GM19467 (cell line): ENCODE measurements at regions not wholly inside any gene's neighbourhood (a gene's known extent, or its start where the extent isn't known, plus 50 kb on each side); places are given as distances from the start of the nearest gene placed in this dataset.

Source experiments
- ATAC-seq: cut with Tn5 transposase; IDR thresholded peaks from one replicate; pipeline ENCODE4 v1.9.1; 2021; ENCODE audit warnings: mild to moderate bottlenecking, moderate library complexity; ENCODE audit not compliant: unreplicated experiment

DNA sequence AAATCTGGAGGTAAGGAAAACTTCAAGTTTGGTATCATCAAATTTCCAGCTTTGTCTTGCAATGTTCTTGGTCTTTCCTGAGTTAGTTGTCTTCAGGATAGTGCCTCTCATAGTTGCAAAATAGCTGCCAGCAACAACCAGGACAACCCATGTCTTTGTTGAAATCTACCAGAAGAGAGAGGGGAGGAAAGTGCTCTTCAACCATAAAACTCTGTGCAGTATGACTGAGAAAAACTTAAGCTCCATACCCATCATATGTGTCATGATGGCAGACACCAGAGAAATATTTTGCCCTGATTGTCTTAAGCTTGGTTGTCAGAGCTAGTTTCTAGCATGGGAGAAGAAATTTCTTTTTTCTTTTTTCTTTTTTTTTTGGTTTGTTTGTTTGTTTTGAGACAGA is 103.3 kb downstream of the SPRY2 start:
- ATAC-seq = no peak

DNA sequence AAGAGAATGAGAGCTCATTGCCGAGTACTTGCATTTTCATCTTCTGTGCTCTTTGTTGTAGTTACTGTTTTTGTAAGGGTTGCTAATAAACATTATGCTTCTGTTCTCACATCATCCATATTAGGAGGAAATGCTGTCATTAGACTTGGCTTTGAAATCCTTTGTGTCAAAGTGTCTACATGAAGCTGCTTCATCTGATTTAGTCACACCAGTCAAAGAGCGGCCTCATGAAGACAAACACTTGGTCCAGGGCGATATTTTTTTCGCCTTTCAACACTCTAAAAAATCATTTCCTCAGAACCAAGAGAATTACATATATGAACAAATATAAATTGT is 105.0 kb downstream of the SPRY2 start:
- peak; percentile 11 for ATAC-seq

DNA sequence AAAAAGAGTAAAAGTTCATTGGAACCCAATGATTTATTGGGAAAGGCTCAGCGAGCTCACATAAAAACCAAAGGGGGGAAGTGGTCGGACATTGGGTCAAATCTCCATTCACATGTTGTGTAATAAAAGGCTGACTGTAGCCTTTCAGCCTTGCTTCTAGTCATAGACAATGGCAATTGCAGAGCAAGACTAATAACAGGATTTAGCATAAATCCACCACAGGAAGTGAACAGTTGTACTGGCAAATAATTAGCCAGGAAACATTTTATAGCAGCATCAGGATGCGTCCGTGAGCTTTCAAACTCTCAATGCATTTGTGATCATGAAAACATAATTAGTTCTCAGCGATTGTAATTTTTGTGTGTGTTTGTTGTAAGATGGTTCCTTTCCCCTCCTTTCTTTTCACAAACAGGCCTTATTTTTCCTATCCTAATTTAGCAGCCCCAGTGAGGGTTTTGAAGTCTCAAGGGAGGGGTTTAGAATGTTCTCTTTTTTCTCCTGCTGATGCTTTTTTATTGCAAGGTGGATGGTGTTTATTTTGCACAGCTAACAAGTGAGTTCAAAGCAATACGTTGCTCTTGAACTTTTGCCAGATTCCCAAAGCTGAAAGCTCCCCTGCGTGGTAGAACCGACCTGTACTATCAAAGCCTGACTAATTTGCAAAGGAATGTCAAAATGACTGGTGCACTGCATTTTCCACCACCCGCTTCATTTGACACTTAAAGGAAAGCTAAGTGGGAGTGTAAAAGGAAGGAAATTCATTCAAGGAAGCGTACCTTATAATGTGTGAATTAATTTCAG is 105.6 kb downstream of the SPRY2 start:
- ATAC-seq = peak; percentile 92

DNA sequence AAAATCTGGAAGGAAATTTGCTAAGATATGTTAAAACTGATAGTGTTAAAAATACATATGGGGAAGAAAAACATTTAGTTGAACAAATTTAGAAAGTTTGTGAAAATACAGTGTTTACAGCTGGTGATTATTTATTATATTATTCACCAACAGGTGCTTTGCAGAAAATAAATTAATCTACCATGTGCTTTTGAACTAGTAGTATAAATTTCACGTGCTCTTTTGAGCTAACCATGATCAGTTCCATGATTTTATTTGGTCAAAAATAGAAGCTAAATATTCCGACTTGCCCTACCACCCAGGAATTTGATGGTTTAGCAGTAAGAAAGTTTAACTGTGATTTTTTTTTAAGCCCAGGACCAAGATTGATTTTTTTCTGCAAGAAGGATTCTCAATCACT is 113.3 kb downstream of the SPRY2 start:
- ATAC-seq = no peak

DNA sequence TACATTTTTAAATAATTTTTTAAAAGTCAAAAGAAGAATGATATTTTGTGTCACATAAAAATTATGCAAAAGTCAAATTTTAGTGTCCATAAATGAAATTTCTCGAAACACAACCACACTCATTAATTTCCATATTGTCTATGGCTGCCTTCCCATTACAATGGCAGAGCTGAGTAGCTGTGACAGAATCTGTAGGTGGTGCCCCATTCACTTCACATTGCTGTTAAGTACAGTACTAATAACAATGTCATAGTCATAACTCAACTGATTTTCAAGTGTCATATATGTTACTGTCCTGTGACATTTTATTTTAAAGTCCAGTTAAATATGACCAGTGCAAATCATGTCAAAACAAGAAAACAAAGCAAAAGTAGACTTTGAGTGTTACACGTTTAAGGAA is 114.3 kb downstream of the SPRY2 start:
- ATAC-seq = no peak

DNA sequence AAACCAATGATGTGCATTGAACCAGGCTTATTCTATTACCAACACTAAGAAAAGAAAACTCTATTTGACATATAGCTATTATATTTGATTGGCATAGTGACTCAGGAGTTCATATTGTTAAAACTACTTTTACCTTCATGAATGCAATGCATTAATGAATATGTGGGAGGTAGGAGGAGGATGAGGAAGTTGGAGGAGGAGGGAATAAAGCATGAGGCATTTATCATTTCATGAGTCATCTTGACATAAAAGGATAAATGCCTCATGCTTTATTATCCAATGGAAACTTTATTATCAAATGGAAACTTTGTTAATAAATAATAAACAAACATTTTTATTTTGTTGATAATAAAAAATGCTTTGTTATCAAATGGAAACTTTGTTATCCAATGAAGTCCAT is 116.5 kb downstream of the SPRY2 start:
- no peak for ATAC-seq

DNA sequence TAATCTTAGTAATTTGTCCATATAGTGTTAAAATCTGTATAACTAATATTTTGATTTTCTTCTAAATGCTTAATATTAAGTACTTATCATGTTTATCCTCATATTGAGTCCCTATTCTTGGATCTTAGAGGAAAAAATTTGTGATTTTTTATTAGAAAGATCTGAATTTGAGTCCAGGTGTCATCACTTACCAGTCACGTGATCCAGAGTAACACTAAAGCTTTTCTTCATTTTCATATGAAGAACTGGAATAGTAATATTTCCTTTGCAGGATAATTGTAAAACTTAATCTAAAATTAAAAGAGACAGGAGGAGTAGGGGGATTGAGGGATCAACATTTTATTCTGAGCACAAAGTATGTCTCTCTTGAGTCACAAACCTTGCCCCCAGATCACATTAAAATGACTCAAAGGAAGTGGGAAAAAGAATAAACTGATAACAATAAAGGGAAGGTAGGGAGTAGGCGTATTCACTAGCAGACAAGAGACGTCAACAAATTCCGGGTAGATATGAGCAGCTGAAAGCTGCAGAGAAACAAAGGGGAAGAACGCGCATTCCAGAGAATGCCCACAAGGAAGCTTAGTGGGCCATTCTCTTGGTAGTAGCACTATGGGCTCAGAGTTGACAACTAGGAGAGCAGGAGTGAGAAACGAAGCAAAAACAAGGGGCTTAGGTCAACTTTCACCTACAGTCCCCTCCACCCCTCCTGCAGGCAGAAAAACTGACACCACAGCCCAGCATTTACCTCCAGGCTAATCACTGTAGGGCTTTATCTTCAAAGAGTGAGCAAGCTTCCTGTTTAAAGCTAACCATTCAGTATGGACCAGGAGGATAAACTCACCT is 123.1 kb downstream of the SPRY2 start:
- no peak for ATAC-seq

DNA sequence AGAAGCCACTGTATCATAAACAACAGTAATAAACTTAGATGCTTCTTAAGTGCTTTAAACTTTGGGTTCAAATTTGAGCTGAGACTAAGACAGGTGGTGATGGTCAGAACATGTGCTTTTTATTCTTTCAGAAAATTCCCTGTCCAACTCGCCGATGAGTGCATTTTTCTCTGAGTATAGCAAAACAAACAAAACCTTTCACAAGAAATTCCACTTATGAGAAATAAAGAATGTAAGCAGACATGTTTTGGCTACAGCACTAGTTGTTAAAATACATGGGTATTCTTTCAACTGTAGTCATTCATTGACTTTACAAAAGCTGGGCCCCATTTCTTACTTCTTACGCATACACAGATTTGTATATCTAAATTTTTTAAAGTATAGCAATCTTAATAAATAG is 125.6 kb downstream of the SPRY2 start:
- no peak for ATAC-seq

DNA sequence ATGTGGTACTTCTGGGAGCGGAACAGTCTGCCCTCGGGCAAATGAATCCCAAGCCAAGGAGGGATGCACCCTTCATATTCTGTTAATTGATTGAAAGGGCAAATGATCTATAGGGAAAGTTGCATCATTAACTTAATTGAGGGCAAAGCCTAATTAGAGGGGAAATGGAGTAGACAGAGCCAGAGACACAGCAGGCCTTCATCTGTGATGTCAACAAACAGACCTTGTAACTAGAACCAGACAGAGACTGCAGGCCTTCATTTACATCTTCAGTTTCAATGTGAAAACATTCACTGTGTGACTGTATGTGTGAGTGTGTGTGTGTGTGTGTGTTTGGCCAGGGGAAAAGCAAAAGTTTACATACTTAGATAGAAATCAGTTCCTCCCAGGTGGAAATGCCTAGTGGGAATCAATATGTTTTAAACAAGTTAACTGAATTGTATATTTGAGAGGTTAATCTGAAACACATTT is 126.4 kb downstream of the SPRY2 start:
- ATAC-seq = no peak

DNA sequence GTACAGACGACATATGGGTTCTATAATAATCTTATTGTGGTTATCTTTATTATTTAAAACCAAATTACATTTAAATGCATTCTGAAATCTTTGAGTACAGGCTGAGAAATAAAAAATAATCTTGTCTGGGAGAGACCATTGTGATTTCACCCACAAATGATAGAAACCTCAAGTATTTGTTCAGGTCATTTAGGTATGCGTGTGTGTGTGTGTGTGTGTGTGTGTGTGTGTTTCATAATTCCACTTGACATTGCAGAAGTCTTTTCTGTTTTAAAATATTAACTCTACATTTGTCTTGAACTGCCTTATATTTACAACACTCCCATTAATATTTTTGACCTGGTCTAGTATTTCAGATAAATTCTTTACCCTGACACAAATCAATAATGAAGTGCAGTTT is 126.9 kb downstream of the SPRY2 start:
- no peak for ATAC-seq

DNA sequence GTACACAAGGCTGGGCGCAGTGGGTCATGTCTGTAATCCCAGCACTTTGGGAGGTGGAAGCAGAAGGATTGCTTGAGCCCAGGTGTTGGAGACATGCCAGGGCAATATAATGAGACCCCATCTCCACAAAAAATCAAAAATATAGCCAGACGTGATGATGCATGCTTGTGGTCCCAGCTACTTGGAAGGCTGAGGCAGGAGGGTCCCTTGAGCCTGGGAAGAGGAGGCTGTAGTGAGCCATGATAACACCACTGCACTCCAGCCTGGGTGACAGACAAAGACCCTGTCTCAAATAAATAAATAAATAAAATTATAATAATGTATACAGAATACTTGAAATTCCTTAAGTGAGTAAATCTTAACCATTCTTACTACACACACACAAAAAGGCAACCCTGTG is 127.7 kb downstream of the SPRY2 start:
- no peak for ATAC-seq

DNA sequence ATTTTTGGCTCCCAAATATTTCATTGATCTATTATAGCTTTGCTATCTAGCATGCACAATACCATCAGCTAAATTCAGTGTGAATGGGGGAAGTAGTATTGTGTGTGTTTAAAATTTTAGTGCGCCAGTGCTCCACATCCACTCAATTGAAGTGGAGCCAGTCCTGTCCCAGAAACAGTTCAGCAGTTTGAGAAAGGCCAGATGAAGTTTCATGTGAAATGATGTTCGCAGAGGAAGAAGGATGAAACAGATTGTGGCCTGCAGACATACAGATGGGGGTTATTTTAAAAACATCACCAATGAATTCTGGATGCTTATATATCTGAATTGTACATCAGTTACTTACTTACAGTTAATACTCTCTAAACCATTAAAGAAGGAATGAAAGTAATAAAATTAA is 129.4 kb downstream of the SPRY2 start:
- no peak for ATAC-seq

DNA sequence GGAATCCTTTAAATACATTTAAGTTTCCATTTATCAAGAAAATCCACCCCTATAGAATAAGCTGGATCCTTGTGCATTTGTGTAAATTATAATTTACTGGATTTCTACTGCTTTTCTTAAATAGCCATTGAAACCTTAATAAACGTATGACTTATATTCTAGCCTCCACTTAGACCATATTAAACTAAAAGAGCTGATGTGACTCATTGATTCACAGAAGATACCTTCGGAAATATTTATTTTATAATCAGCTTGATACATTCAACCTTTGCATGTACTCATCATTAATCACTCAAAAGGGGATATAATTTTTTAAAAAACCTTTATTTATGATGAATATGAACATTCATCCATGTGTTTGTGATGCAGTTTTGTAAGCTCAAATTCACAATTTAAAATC is 136.3 kb downstream of the SPRY2 start:
- no peak for ATAC-seq

DNA sequence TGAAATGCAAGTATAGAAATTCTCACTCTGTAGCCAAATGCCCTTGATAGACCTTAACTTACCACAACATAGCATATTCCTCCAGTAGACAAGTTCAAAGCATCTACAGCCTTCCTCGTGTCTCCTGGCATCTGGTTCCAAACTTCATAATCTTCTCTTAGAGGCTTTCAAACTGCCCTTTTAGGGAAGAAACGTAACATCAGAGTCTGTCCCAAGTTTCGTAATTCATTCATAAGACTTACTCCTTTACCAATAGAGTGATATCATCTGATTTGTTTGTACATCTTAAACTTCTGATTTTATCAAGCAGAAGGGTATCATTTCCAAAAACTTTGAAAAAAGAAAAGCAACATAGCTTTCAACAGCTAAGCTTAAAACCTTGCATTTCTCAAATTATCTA is 137.4 kb downstream of the SPRY2 start:
- no peak for ATAC-seq

DNA sequence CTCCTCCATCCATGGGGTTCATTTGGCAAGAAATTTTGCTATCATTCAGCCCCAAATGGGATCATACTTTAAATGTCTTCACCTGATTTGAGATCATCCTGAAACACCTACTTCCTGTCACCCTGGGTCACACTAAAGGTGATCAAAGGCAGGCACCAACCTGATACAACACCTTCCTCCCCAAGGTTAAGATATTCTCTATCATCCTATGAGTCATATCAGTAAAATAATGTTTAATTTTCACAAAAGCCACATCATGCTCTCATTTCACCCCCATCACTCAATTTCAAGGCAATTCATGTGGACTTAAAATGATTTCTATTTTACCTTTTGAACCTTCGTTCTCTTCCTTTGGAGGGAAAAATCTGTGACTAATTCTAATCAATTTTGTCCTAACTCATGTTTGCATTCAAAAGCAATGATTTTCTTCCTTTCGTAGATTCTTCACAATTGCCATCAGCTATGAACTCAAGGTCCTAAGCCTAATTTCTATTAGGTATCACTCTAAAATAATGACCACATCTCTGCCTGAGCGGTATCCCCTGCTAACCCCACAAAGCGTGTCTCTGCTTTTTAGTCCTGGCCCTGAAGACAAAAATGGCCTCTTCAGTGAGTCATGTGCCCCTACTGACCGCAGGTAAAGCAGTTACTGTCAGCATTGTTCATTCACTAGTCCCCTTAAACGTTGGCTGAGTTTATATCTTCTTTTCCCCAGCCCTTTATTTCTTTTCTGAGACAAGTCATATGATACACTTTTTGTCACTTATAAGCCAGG is 139.0 kb downstream of the SPRY2 start:
- no peak for ATAC-seq

DNA sequence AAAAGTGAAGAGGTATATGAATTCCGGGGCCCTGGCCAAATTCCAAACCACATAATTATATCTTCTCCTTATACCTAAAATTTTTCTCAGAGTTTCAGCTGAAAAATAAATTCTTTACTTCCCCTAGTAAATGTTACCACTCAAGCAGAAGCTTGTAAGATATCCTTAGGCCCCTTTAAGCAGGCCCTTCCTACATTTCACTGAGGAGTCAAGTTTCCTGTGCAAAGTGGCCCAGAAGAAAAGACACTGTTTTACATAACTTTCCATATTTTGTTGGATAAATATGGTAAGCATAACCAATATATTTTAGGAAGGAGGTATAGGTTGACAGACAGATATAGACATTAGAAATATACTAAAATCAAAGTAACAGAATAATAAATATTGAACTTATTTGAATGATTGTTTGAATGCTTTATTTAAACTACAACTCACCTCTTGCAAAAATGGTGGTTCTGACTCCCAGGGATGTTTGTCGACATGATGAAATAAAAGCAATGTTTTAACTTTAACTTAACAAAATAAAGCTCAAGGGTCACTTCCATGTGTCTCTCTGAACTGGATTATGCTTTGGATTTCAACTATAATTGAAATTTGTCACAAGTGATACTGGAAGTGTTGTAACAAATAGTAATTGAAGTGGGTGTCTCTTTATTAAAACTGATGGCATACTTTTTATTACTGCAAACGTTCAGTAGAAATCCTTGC is 141.2 kb downstream of the SPRY2 start:
- ATAC-seq = no peak

DNA sequence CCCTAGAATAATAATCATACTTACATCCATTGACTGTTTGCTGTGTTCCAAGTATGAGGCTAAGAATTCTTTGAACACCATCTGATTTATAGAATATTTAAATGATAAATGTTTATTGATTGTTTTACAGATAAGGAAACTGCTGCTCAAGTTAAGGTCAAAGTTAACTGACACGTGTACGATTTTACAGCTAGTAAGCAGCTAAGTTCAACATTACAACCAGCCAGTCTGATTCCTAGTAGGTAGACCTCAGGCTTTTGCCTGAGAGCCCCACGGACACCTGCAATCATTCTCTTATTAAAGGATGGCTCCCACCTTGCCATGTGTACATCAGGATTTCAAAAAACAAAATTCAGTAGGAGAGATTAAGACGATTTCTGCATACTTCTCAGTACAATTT is 141.9 kb downstream of the SPRY2 start:
- ATAC-seq = no peak

DNA sequence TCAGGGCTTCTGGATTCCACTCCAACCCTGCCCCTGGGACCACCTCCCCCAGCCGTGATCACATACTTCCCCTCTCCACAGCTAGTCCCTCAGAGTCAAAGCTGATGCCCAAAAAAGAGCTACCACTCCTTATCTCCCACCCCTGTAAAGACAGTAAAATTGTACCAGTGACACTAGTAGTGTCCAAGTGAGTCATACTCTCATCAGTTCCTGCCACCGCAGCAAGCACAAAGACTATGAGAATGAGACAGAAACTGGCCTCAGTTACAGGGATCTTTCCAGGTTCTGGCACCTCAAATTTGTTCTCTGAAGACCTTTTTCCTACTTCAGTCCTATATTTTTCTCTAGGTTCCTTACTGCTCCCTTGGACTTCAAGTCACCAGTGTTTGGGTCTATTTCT is 144.2 kb downstream of the SPRY2 start:
- ATAC-seq = no peak

DNA sequence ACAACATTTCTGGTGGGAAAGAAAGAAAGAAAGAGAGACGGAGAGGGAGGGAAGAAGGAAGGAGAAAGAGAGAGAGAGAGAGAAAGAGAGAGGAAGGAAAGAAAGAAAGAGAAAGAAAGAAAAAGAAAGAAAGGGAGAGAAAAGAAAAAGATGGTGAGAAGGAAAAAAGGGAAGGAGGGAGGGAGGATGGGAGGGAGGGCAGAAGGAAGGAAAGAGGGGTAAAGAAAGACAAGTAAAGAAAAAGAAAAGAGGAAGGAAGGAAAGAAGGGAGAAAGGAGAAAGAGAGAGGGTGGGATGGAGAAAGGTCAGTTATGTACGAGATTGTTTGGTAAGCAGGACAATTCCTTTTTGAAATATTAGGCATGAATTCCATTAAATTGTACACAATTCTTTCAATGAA is 145.3 kb downstream of the SPRY2 start:
- ATAC-seq = no peak

DNA sequence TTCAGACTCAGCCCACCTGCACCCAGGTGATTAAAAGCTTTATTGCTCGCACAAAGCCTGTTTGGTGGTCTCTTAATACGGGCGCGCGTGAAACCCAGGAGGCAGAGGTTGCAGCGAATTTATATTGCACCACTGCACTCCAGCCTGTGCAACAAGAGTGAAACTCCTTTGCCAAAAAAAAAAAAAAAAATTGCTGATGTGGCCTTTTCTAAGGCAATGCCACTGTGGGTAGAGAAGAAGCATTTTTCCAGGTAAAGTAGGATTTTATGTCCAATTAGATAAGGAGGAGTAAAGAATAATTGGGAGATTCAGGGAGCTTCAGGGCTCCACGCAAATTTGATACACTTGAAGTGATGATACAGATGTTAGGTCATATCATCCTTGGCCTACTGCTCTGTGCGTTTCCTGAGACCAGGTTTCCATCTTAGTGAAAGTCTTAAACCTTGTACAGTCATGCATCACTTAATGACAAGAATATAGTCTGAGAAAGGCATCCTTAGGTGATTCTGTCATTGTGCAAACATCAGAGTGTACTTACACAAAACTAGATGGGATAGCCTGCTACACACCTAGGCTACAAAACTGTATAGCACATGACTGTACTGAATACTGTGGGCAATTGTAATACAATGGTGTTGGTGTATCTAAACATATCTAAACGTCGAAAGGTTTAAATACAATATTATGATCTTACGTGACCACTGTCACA is 150.9 kb downstream of the SPRY2 start:
- ATAC-seq = no peak
